ENCODE measurements at regions not wholly inside any gene's neighbourhood (a gene's known extent, or its start where the extent isn't known, plus 50 kb on each side); places are given as distances from the start of the nearest gene placed in this dataset.

DNA sequence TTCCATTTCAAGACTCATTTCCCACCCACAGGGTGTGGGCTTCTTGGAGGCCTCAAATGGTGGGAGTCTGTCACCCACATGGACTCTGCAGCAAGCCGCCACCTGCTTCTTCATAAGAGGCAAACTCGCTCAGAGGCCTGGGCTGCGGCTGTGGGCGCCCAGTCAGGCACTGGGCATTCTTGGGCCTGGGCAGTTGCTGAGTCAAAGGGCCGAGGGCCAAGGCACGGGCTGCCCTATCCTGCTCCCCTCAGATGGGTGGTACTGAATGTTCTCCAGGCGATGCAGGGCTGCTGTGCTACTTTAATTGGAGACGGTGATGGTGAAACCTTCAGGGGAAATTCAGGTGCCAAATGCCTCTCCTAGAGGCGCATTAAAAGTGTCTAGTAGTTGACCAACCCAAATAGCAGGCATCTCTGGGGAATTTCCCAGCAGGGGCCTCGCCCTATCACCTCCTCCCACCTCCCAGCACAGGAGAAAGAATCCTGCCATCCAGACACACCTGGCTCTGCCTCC, 57.9 kb downstream of the MAFB start:
- Histone ChIP-seq H3K36me3 (ENCODE audit: low read depth) (no peaks in the 10 kb centered on the region), H2AFZ (no peak overlapping the region), H3K4me3 (no peak overlapping the region), H3K9me3 (ENCODE audit: insufficient read depth, low read depth) (no peaks in the 10 kb centered on the region), H3K4me1 (replicated peaks; ENCODE audit: insufficient read depth) (no peaks in the 10 kb centered on the region), H3K9me2 (ENCODE audit: insufficient read depth) (no peaks in the 10 kb centered on the region), H3K79me2 (ENCODE audit: low read depth) (no peaks in the 10 kb centered on the region), H3K27ac (no peak overlapping the region), H3F3A (ENCODE audit: insufficient read depth, low read depth) (no peaks in the 10 kb centered on the region), H3K4me2 (no peak overlapping the region), H3K27me3 (ENCODE audit: insufficient read depth, low read depth) (peaks cover 55% of the 10 kb centered on the region), H4K20me1 (ENCODE audit: insufficient read depth) (no peaks in the 10 kb centered on the region)
- POLR2A ChIA-PET (ENCODE audit: unreplicated experiment) = no interaction called here
- no TSS peak for BruUV-seq (replicated peaks)
- intact Hi-C loops (cut with micrococcal nuclease; ENCODE audit: unreplicated experiment) = no loop called here
- DNase-seq = peak in 1 of 2 experiments; percentile 46
- TF ChIP-seq, protein P1, sequence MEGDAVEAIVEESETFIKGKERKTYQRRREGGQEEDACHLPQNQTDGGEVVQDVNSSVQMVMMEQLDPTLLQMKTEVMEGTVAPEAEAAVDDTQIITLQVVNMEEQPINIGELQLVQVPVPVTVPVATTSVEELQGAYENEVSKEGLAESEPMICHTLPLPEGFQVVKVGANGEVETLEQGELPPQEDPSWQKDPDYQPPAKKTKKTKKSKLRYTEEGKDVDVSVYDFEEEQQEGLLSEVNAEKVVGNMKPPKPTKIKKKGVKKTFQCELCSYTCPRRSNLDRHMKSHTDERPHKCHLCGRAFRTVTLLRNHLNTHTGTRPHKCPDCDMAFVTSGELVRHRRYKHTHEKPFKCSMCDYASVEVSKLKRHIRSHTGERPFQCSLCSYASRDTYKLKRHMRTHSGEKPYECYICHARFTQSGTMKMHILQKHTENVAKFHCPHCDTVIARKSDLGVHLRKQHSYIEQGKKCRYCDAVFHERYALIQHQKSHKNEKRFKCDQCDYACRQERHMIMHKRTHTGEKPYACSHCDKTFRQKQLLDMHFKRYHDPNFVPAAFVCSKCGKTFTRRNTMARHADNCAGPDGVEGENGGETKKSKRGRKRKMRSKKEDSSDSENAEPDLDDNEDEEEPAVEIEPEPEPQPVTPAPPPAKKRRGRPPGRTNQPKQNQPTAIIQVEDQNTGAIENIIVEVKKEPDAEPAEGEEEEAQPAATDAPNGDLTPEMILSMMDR (conservative IDR thresholded peaks at IDR 0.05) = no peak
- no peak for TF ChIP-seq EZH2 (IDR thresholded peaks at IDR 0.05; ENCODE audit: low read depth)
- CTCF ChIA-PET = no interaction called here

DNA sequence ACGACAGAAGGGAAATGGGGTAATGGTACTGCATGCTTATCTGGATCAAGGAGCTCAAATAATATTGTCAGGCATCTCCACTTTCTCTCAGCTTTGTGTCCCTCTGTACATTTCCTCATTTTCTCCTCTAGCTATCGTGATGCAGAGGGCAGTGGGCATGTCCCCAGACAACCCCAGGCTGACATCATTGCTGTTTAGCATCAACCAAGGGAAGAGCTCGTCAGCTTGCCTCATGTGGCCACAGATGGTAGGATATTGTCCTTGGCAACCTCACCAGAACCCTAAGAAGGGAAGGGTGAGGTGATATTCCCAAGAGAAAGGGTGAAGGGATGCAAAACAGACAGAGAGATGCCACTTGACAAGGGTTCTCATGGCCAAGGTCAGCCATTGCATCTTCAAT, 58.3 kb downstream of the MAFB start:
- POLR2A ChIA-PET (ENCODE audit: unreplicated experiment) = no interaction called here
- Histone ChIP-seq H4K20me1 (ENCODE audit: insufficient read depth) (no peaks in the 10 kb centered on the region), H3K79me2 (ENCODE audit: low read depth) (no peaks in the 10 kb centered on the region), H2AFZ (no peak overlapping the region), H3K36me3 (ENCODE audit: low read depth) (no peaks in the 10 kb centered on the region), H3F3A (ENCODE audit: insufficient read depth, low read depth) (no peaks in the 10 kb centered on the region), H3K27ac (no peak overlapping the region), H3K9me2 (ENCODE audit: insufficient read depth) (no peaks in the 10 kb centered on the region), H3K27me3 (ENCODE audit: insufficient read depth, low read depth) (peaks cover 55% of the 10 kb centered on the region), H3K4me3 (no peak overlapping the region), H3K4me1 (replicated peaks; ENCODE audit: insufficient read depth) (no peaks in the 10 kb centered on the region), H3K9me3 (ENCODE audit: insufficient read depth, low read depth) (no peaks in the 10 kb centered on the region), H3K4me2 (no peak overlapping the region)
- CTCF ChIA-PET = no interaction called here
- no peak for DNase-seq
- TF ChIP-seq, protein P1 (conservative IDR thresholded peaks at IDR 0.05) = no peak
- no peak for TF ChIP-seq EZH2 (IDR thresholded peaks at IDR 0.05; ENCODE audit: low read depth)
- intact Hi-C loops (cut with micrococcal nuclease; ENCODE audit: unreplicated experiment) = no loop called here
- no TSS peak for BruUV-seq (replicated peaks)

DNA sequence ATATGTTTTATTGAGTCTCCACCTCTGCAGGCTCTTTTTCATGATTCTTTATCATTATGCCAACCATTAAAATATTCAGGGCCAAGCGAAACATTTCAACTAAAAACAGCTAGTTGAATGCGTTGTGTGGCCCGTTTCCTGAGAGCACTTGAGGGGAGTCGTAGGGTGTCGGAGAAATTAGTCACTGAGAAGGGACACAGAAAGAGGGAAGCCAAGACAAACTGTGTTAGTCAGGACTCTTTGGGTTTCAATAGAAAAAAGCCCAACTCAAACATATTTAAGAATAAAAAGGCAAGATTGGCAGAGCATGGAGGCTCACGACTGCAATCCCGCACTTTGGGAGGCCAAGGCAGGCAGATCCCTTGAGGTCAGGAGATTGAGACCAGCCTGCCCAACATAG, 58.9 kb downstream of the MAFB start:
- Histone ChIP-seq H2AFZ (no peak overlapping the region), H3K79me2 (ENCODE audit: low read depth) (no peaks in the 10 kb centered on the region), H3K27me3 (ENCODE audit: insufficient read depth, low read depth) (peaks cover 55% of the 10 kb centered on the region), H3K4me3 (no peak overlapping the region), H3K9me3 (ENCODE audit: insufficient read depth, low read depth) (no peaks in the 10 kb centered on the region), H3K4me2 (no peak overlapping the region), H3K4me1 (replicated peaks; ENCODE audit: insufficient read depth) (no peaks in the 10 kb centered on the region), H3K36me3 (ENCODE audit: low read depth) (no peaks in the 10 kb centered on the region), H4K20me1 (ENCODE audit: insufficient read depth) (no peaks in the 10 kb centered on the region), H3F3A (ENCODE audit: insufficient read depth, low read depth) (no peaks in the 10 kb centered on the region), H3K9me2 (ENCODE audit: insufficient read depth) (no peaks in the 10 kb centered on the region), H3K27ac (no peak overlapping the region)
- intact Hi-C loops (cut with micrococcal nuclease; ENCODE audit: unreplicated experiment) = no loop called here
- no peak for DNase-seq
- BruUV-seq (replicated peaks) = no TSS peak
- CTCF ChIA-PET = no interaction called here
- POLR2A ChIA-PET (ENCODE audit: unreplicated experiment) = no interaction called here
- TF ChIP-seq, protein P1 (conservative IDR thresholded peaks at IDR 0.05) = no peak
- no peak for TF ChIP-seq EZH2 (IDR thresholded peaks at IDR 0.05; ENCODE audit: low read depth)
